ENCODE measurements at regions not wholly inside any gene's neighbourhood (a gene's known extent, or its start where the extent isn't known, plus 50 kb on each side); places are given as distances from the start of the nearest gene placed in this dataset.

GRCh38 chr6:119527231-119527578 is 177.6 kb upstream of the MAN1A1 start:
- H3K27ac ChIP-seq (ENCODE audit: extremely low read depth, low read depth, low read length), result no peak overlapping the region
- H3K36me3 ChIP-seq (ENCODE audit: control insufficient read depth in 2 of 2, insufficient read depth in 1 of 2, low read length in 2 of 2), result no peaks in the 10 kb centered on the region
- POLR2A ChIA-PET, result no interaction called here
- no peak overlapping the region for H3K4me3 ChIP-seq (ENCODE audit: low read depth, low read length)
- TF ChIP-seq MYNN (tag by site-specific recombination; IDR thresholded peaks at IDR 0.05; ENCODE audit: borderline replicate concordance) (no peak), ZXDB (tag by site-specific recombination; IDR thresholded peaks at IDR 0.05) (no peak), ZNF449 (tag by site-specific recombination; IDR thresholded peaks at IDR 0.05) (peak; percentile 92)
- CTCF ChIA-PET, result no interaction called here
- no peaks in the 10 kb centered on the region for H3K9me3 ChIP-seq (ENCODE audit: control insufficient read depth, insufficient read depth, low read depth, low read length)
- H3K4me1 ChIP-seq (ENCODE audit: control insufficient read depth, insufficient read depth, low read length), result no peaks in the 10 kb centered on the region

GRCh38 chr6:119526561-119527230 is 177.1 kb upstream of the MAN1A1 start:
- TF ChIP-seq ZNF707 (tag by site-specific recombination; IDR thresholded peaks at IDR 0.05) (no peak), ZNF184 (tag by site-specific recombination; IDR thresholded peaks at IDR 0.05) (no peak), ZNF16 (tag by site-specific recombination; IDR thresholded peaks at IDR 0.05; ENCODE audit: low read depth) (no peak), ZFP69B (tag by site-specific recombination; IDR thresholded peaks at IDR 0.05) (no peak), IKZF3 (tag by site-specific recombination; IDR thresholded peaks at IDR 0.05) (no peak), ZNF645 (tag by site-specific recombination; IDR thresholded peaks at IDR 0.05) (no peak), ZBTB26 (tag by site-specific recombination; optimal IDR thresholded peaks at IDR 0.05) (no peak), ZNF449 (tag by site-specific recombination; IDR thresholded peaks at IDR 0.05) (no peak), PRDM4 (tag by site-specific recombination; IDR thresholded peaks at IDR 0.05) (no peak), ZNF639 (tag by site-specific recombination; IDR thresholded peaks at IDR 0.05) (no peak)
- no peaks in the 10 kb centered on the region for H3K4me1 ChIP-seq (ENCODE audit: control insufficient read depth, insufficient read depth, low read length)
- ChIA-PET CTCF (no interaction called here), POLR2A (no interaction called here)
- H3K9me3 ChIP-seq (ENCODE audit: control insufficient read depth, insufficient read depth, low read depth, low read length), result no peaks in the 10 kb centered on the region
- H3K4me3 ChIP-seq (ENCODE audit: low read depth, low read length), result no peak overlapping the region
- no peaks in the 10 kb centered on the region for H3K36me3 ChIP-seq (ENCODE audit: control insufficient read depth in 2 of 2, insufficient read depth in 1 of 2, low read length in 2 of 2)
- H3K27ac ChIP-seq (ENCODE audit: extremely low read depth, low read depth, low read length), result no peak overlapping the region

Measured in HEK293 (cell line).